GM18519 (cell line): ENCODE measurements at regions not wholly inside any gene's neighbourhood (a gene's known extent, or its start where the extent isn't known, plus 50 kb on each side); places are given as distances from the start of the nearest gene placed in this dataset.
"Not testable (repeated sequence)": the region's sequence is repeated elsewhere in the genome, so short reads cannot be mapped to it uniquely, and the experiment has no call there.

Source experiments
- ATAC-seq: cut with Tn5 transposase; IDR thresholded peaks from one replicate; pipeline ENCODE4 v1.9.1; 2021; ENCODE audit warnings: mild to moderate bottlenecking, moderate library complexity; ENCODE audit not compliant: unreplicated experiment, low FRiP score

DNA sequence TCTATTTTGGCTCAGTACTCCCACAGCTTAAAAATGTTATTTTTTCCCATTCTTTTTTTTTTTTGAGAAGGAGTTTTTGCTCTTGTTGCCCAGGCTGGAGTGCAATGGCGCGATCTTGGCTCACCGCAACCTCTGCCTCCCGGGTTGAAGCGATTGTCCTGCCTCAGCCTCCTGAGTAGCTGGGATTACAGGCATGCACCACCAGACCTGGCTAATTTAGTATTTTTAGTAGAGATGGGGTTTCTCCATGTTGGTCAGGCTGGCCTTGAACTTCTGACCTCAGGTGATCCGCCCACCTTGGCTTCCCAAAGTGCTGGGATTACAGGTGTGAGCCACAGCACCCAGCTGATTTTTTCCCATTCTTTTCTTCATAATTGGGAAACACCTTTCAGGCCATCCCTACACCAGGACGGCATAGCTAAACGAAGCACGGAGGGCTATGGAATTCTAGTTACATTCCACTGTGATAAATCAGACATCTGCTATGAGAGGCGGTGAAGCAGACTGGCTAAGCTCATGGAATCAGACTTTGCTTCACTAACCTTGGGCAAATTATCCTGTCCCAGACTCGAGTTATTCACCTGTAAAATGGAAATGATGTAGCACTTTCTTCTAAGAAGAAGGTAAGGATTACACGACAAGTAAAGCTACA, 68.7 kb upstream of the ZFAND5 start:
- not testable (repeated sequence) for ATAC-seq

DNA sequence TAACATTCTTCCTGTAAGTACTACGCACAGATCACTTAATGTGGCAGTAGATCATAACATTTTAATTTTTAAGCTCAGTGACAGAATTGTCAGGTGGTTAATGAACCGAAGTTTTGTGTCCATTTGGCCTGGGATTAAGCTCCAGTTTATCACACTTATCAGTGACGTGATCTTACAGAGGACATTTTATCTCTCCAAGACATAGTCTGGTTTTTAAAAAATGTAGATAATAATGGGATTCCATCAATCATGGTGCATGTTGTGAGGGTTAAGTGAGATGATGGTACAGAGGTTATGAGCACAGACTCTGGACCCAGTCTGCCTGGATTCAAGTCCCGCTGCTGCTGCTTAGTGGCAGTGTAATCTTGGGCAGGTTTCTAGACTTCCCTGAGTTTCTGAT, 66.0 kb upstream of the ZFAND5 start:
- ATAC-seq, result no peak

- no peak for ATAC-seq
Observed at GRCh38 chr9:72428329-72428728, 63.3 kb upstream of the ZFAND5 start.

DNA sequence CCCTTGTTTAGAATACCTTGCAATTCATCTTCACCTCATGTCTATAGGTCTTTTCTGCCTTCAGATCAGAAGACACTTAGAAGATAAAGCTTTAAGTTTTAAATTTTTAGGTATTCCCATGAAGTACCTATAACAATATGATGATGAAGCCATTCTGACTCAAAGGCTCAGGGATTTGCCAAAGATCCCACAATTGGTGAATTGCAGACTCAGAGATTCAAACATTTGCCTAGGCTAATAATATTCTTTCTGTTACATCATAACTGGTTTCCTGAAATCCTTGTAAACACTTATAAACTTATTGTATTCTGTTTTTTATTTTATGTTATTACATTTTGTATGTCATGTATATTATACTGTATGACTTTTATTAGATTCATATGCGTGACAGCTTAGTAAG, 62.8 kb upstream of the ZFAND5 start:
- ATAC-seq, result no peak

GRCh38 chr9:72424131-72424530, 59.1 kb upstream of the ZFAND5 start:
- ATAC-seq, result no peak

- ATAC-seq, result no peak
Observed at GRCh38 chr9:72422214-72422613, 57.2 kb upstream of the ZFAND5 start.

DNA sequence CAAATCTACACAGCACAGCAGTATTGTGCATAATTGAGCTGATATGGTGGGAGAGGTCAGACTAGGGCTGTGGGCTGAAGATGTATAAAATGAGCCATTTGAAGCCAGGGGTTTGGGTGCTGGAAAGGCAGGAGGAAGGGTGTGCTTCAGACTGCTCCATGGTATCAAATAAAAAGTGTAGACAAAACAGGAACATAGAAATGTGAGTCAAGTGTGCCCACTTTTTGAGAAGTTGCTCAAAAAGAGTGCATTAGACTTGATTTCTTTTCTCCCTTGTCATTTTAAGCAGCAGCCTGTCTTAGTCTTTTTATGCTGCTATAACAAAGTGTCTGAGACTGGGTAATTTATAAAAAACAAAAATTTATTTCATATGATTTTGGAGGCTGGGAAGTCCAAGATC, 55.8 kb upstream of the ZFAND5 start:
- ATAC-seq, result no peak

GRCh38 chr9:72415948-72416347, 50.9 kb upstream of the ZFAND5 start:
- no peak for ATAC-seq

DNA sequence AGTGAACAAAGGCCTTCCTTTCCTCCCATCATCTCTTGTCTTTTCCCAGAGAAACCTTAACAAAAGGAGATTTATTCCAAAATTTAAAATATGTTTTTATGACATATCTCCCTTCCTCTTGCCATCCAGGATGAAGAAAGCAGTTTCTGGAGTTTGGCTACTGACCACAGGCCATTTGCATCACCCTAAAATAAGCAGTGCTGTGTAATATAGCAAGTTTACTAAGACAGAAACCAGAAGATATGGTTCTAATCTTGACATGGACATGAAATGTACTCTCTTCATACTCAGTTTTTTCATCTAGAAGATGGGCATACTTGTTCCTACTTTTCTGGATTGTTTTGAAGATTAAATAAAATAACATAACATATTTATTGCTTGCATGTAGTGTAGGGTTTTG, 50.2 kb upstream of the ZFAND5 start:
- ATAC-seq, result peak; percentile 84
